AG10803 (cell line): ENCODE measurements at regions not wholly inside any gene's neighbourhood (a gene's known extent, or its start where the extent isn't known, plus 50 kb on each side); places are given as distances from the start of the nearest gene placed in this dataset.

Experiments used
- DNase-seq: peaks from one replicate; pipeline ENCODE4 v3.0.0; 2010; ENCODE audit warnings: low read depth
- H3K4me3 ChIP-seq: 2 replicates; pipeline ENCODE4 v1.5.1; 2011; ENCODE audit warnings: mild to moderate bottlenecking, low read length, control low read depth
- CTCF ChIP-seq: conservative IDR thresholded peaks from 2 replicates; pipeline ENCODE4 v1.5.1; 2011; ENCODE audit warnings: mild to moderate bottlenecking, low read length, control low read depth, inconsistent platforms

- no peak overlapping the region for H3K4me3 ChIP-seq
- DNase-seq = no peak
- TF ChIP-seq CTCF = no peak
These were observed 1117.5 kb downstream of the TBL1XR1 start for GRCh38 chr3:176079785-176080184.

GRCh38 chr3:176078906-176079305 is 1118.4 kb downstream of the TBL1XR1 start:
- DNase-seq = peak; percentile 50
- no peak for TF ChIP-seq CTCF
- no peak overlapping the region for H3K4me3 ChIP-seq

- TF ChIP-seq CTCF = no peak
- H3K4me3 ChIP-seq = no peak overlapping the region
- no peak for DNase-seq
These were observed 1121.8 kb downstream of the TBL1XR1 start for GRCh38 chr3:176075491-176075890.

- DNase-seq = no peak
- no peak overlapping the region for H3K4me3 ChIP-seq
These were observed 1122.2 kb downstream of the TBL1XR1 start for GRCh38 chr3:176075046-176075445.

GRCh38 chr3:176074096-176074495 is 1123.2 kb downstream of the TBL1XR1 start:
- no peak for DNase-seq
- no peak overlapping the region for H3K4me3 ChIP-seq
- no peak for TF ChIP-seq CTCF

More at GRCh38 chr3:176075046-176075445, 1122.2 kb downstream of the TBL1XR1 start:
- TF ChIP-seq CTCF = no peak

- TF ChIP-seq CTCF = no peak
- H3K4me3 ChIP-seq = no peak overlapping the region
- no peak for DNase-seq
These were observed 1125.3 kb downstream of the TBL1XR1 start for GRCh38 chr3:176071943-176072342.

- DNase-seq = no peak
- TF ChIP-seq CTCF = no peak
- no peak overlapping the region for H3K4me3 ChIP-seq
These were observed 1128.5 kb downstream of the TBL1XR1 start for GRCh38 chr3:176068750-176069149.
